ENCODE measurements at regions not wholly inside any gene's neighbourhood (a gene's known extent, or its start where the extent isn't known, plus 50 kb on each side); places are given as distances from the start of the nearest gene placed in this dataset.

DNA sequence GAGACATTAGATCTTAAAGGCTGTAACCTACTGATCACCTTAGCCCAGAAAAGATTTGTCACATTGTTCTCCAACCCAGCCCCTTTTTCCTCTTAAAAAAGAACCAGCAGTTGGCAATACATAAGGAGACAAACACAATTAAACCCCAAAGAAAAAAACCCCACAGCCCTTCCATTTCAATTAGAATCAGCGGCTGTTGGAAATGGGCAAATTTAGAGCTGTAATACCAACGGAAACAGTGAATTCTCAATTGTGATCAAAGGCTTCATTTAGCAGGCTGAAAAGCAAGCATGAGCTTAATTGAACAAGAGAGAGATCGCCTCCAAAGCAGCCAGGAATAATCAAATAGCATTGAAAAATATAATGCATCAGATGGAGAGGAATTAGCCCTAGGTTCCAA is 153.6 kb downstream of the FAM114A2 start:
- intact Hi-C loops (cut with micrococcal nuclease), result no loop called here
- Histone ChIP-seq H3F3A (ENCODE audit: low read length, unreplicated experiment) (no peaks in the 10 kb centered on the region), H3K27me3 (ENCODE audit: low read length) (peaks cover 8% of the 10 kb centered on the region; the same call in 1 of the 2 replicates), H3K79me2 (ENCODE audit: low read length) (no peaks in the 10 kb centered on the region), H3K4me1 (ENCODE audit: insufficient read depth, low read length) (no peaks in the 10 kb centered on the region), H3K4me2 (ENCODE audit: low read length) (no peak overlapping the region), H3K36me3 (ENCODE audit: low read depth, low read length) (no peaks in the 10 kb centered on the region), H3K27ac (ENCODE audit: low read length) (no peak overlapping the region), H3K9me3 (ENCODE audit: low read length) (no peaks in the 10 kb centered on the region), H3K9me2 (replicated peaks; ENCODE audit: low read length) (no peaks in the 10 kb centered on the region), H3K4me3 (ENCODE audit: low read length) (no peak overlapping the region), H3K9ac (ENCODE audit: low read length) (no peak overlapping the region), H2AFZ (ENCODE audit: low read length) (no peak overlapping the region), H4K20me1 (ENCODE audit: low read length) (no peaks in the 10 kb centered on the region)
- BruUV-seq (replicated peaks), result no TSS peak
- TF ChIP-seq EZH2phosphoT487 (IDR thresholded peaks at IDR 0.05; ENCODE audit: borderline replicate concordance, low read length), result no peak
- no peak for TF ChIP-seq EZH2 (IDR thresholded peaks at IDR 0.05; ENCODE audit: low read length, unreplicated experiment)
- no peak for TF ChIP-seq CTCF (conservative IDR thresholded peaks at IDR 0.05; ENCODE audit: low read depth, low read length)
- DNase-seq (no peak), ATAC-seq (no peak)
- CTCF ChIA-PET, result no interaction called here
- POLR2A ChIA-PET (ENCODE audit: unreplicated experiment), result no interaction called here

GRCh38 chr5:153884612-153884957 is 154.1 kb downstream of the FAM114A2 start:
- BruUV-seq (replicated peaks), result no TSS peak
- CTCF ChIA-PET, result no interaction called here
- intact Hi-C loops (cut with micrococcal nuclease), result no loop called here

More at GRCh38 chr5:153884612-153884957, 154.1 kb downstream of the FAM114A2 start:
- no peak for ATAC-seq
- H3K27me3 ChIP-seq (ENCODE audit: low read length), result peaks cover 8% of the 10 kb centered on the region; the same call in 1 of the 2 replicates
- no peaks in the 10 kb centered on the region for H3K36me3 ChIP-seq (ENCODE audit: low read depth, low read length)
- no peak overlapping the region for H3K9ac ChIP-seq (ENCODE audit: low read length)
- no peak overlapping the region for H3K27ac ChIP-seq (ENCODE audit: low read length)
- H3K4me3 ChIP-seq (ENCODE audit: low read length), result no peak overlapping the region
- no peak for DNase-seq
- no peaks in the 10 kb centered on the region for H3K9me3 ChIP-seq (ENCODE audit: low read length)
- TF ChIP-seq EZH2 (IDR thresholded peaks at IDR 0.05; ENCODE audit: low read length, unreplicated experiment) (no peak), CTCF (conservative IDR thresholded peaks at IDR 0.05; ENCODE audit: low read depth, low read length) (no peak), EZH2phosphoT487 (IDR thresholded peaks at IDR 0.05; ENCODE audit: borderline replicate concordance, low read length) (no peak)
- H3K4me2 ChIP-seq (ENCODE audit: low read length), result no peak overlapping the region
- H3K9me2 ChIP-seq (replicated peaks; ENCODE audit: low read length), result no peaks in the 10 kb centered on the region
- no peaks in the 10 kb centered on the region for H3K4me1 ChIP-seq (ENCODE audit: insufficient read depth, low read length)
- no peaks in the 10 kb centered on the region for H3K79me2 ChIP-seq (ENCODE audit: low read length)
- no peaks in the 10 kb centered on the region for H4K20me1 ChIP-seq (ENCODE audit: low read length)
- H2AFZ ChIP-seq (ENCODE audit: low read length), result no peak overlapping the region
- no peaks in the 10 kb centered on the region for H3F3A ChIP-seq (ENCODE audit: low read length, unreplicated experiment)
- POLR2A ChIA-PET (ENCODE audit: unreplicated experiment), result no interaction called here
